Small intestine (tissue), 7 donors: ENCODE measurements at regions not wholly inside any gene's neighbourhood (a gene's known extent, or its start where the extent isn't known, plus 50 kb on each side); places are given as distances from the start of the nearest gene placed in this dataset.

Experiments
- DNase-seq, 2 donors: peaks; one replicate each; pipeline versions ENCODE4 v3.0.0 to v3.0.0-alpha.2; 2013
- FAIRE-seq: peaks from 2 replicates; lab custom pipeline; 2012; peaks lifted over from hg19 to GRCh38; lab: Jason Lieb, UNC
- H3K27ac ChIP-seq, 3 donors: one replicate each; pipeline ENCODE4 v1.5.1; 2013; ENCODE audit warnings: low read length in 2 of 3, mild to moderate bottlenecking in 2 of 3, control low read depth in 1 of 3, inconsistent platforms in 1 of 3, low read depth in 1 of 3, moderate library complexity in 1 of 3
- H3K27me3 ChIP-seq, 3 donors: one replicate each; pipeline ENCODE4 v1.6.1; 2013; ENCODE audit warnings: low read length in 3 of 3, inconsistent platforms in 1 of 3; ENCODE audit not compliant: control insufficient read depth in 3 of 3, insufficient read depth in 3 of 3
- H3K36me3 ChIP-seq, 3 donors: one replicate each; pipeline ENCODE4 v1.6.1; 2013; ENCODE audit warnings: low read length in 3 of 3, inconsistent platforms in 1 of 3, low read depth in 1 of 3, mild to moderate bottlenecking in 1 of 3, moderate library complexity in 1 of 3; ENCODE audit not compliant: control insufficient read depth in 3 of 3, insufficient read depth in 2 of 3
- H3K4me1 ChIP-seq, 3 donors: one replicate each; pipeline ENCODE4 v1.6.1; 2013; ENCODE audit warnings: low read length in 2 of 3, inconsistent platforms in 1 of 3, low read depth in 1 of 3, mild to moderate bottlenecking in 1 of 3, moderate library complexity in 1 of 3; ENCODE audit not compliant: control insufficient read depth in 3 of 3, insufficient read depth in 2 of 3
- H3K4me3 ChIP-seq, 3 donors: one replicate each; pipeline ENCODE4 v1.5.1; 2013; ENCODE audit warnings: low read length in 3 of 3, control low read depth in 1 of 3, inconsistent platforms in 1 of 3, low read depth in 1 of 3, mild to moderate bottlenecking in 1 of 3, moderate library complexity in 1 of 3
- H3K9me3 ChIP-seq, 2 donors: one replicate each; pipeline ENCODE4 v1.6.1; 2013; ENCODE audit warnings: low read depth in 1 of 2, low read length in 1 of 2; ENCODE audit not compliant: control insufficient read depth in 2 of 2, insufficient read depth in 1 of 2
- WGBS, 3 donors: extraction: QIAGEN DNeasy Blood & Tissue Kit; methylation state at CpG; one replicate each; pipeline ENCODE4 v1.1.7; 2013; 5-methylcytosine and 5-hydroxymethylcytosine counted together
- donor health status: healthy with polysubstance abuse.
- donor health status: control.
- donor health status: control.
- donor health status: Bipolar disorder and iron deficiency.
- donor health status: healthy.

DNA sequence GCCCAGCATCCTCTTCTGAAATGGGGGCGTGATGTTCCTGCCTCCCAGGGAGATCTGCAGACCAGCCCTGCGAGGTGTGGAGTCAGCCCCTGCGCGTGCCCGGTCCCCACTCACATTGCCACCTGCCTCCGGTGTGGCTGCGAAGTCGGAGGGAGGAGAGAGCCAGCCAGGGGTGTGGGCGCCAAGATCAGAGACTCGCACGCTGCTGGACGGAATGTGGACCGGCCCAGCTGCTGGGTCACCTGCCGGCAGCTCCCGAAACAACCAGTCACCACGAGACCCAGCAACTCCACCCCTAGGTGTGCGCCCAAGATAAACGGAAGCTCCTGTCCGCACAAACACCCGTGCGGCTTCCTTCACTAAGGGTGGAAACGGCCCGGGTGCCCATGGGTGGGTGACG, 51.1 kb upstream of the EGFL7 start:
- Histone ChIP-seq H3K4me1 (peaks cover 0 to 19% (median 0%) of the 10 kb centered on the region in 3 donors), H3K36me3 (no peaks in the 10 kb centered on the region), H3K9me3 (no peaks in the 10 kb centered on the region), H3K27me3 (peaks cover 0 to 11% (median 0%) of the 10 kb centered on the region in 3 donors), H3K27ac (no peak overlapping the region), H3K4me3 (no peak overlapping the region)
- no peak for DNase-seq
- WGBS, 3 donors = 67 to 93% (median 88%) methylated on average over 24 of the region's 24 CpGs
- no peak for FAIRE-seq

- H3K27me3 ChIP-seq = peaks cover 0 to 11% (median 0%) of the 10 kb centered on the region in 3 donors
- no peaks in the 10 kb centered on the region for H3K9me3 ChIP-seq
- WGBS, 3 donors = 55 to 79% (median 69%) methylated on average over 5 to 11 of the region's 11 CpGs
- DNase-seq = no peak
- no peak overlapping the region for H3K27ac ChIP-seq
- FAIRE-seq = no peak
- H3K36me3 ChIP-seq = no peaks in the 10 kb centered on the region
- peaks cover 0 to 24% (median 0%) of the 10 kb centered on the region in 3 donors for H3K4me1 ChIP-seq
- no peak overlapping the region for H3K4me3 ChIP-seq
Observed at GRCh38 chr9:136611119-136611518, 51.6 kb upstream of the EGFL7 start.

GRCh38 chr9:136610426-136610825, 52.3 kb upstream of the EGFL7 start:
- 19 to 63% (median 40%) methylated on average over 14 of the region's 14 CpGs for WGBS, 3 donors
- DNase-seq = peak in 1 of 2 donors; percentile 49
- no peak overlapping the region for H3K4me3 ChIP-seq
- no peaks in the 10 kb centered on the region for H3K36me3 ChIP-seq
- no peaks in the 10 kb centered on the region for H3K9me3 ChIP-seq
- peaks cover 0 to 11% (median 0%) of the 10 kb centered on the region in 3 donors for H3K27me3 ChIP-seq
- H3K27ac ChIP-seq = no peak overlapping the region
- no peak for FAIRE-seq
- H3K4me1 ChIP-seq = peaks cover 0 to 22% (median 0%) of the 10 kb centered on the region in 3 donors

DNA sequence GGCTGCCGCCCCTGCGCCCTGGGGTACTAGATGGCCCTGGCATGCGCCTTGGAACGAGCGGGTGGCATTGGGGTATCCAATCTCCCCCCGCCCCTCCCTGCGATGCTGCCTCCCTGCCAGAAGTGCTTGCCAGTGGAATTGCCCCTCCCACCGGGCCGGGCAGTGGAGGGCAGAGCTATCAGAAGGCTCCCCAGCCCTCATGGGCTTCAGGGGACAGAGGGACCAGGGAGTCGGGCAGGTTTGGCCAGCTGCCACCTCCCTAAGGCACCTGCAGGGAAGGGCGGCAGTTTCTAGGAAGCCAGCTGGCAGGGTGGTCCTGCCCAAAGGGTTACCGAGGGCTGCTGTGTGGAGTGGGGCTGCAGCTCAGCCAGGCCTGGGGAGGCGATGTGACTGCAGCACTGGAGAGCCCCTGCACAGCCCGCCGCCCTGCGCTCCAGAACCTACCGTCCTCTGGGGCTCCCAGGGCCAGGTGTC, 52.8 kb upstream of the EGFL7 start:
- FAIRE-seq = no peak
- H3K27me3 ChIP-seq = peaks cover 0 to 11% (median 0%) of the 10 kb centered on the region in 3 donors
- H3K27ac ChIP-seq = no peak overlapping the region
- WGBS, 3 donors = 32 to 68% (median 33%) methylated on average over 17 of the region's 17 CpGs
- H3K4me1 ChIP-seq = peaks cover 0 to 25% (median 0%) of the 10 kb centered on the region in 3 donors
- H3K36me3 ChIP-seq = no peaks in the 10 kb centered on the region
- DNase-seq = no peak
- no peaks in the 10 kb centered on the region for H3K9me3 ChIP-seq
- no peak overlapping the region for H3K4me3 ChIP-seq

DNA sequence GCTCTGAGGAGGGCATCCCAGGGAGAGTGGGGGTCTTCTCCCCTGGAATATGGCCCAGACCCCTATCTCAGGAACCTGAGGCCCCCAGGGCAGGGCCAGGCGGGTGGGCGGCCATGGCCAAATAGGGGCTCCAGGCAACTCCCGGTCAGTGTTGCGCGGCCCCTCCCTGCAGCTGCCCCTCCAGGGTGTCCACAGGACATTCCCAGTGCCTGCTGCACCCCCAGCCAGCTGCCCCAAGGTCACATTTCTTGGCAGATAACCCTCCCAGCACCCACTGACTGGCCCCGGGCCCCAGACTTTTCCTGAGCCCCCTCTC, 53.6 kb upstream of the EGFL7 start:
- peaks cover 0 to 33% (median 0%) of the 10 kb centered on the region in 3 donors for H3K4me1 ChIP-seq
- FAIRE-seq = no peak
- no peak for DNase-seq
- WGBS, 3 donors = 74 to 91% (median 79%) methylated on average over 6 of the region's 6 CpGs
- H3K27me3 ChIP-seq = peaks cover 0 to 11% (median 0%) of the 10 kb centered on the region in 3 donors
- H3K4me3 ChIP-seq = no peak overlapping the region
- H3K9me3 ChIP-seq = no peaks in the 10 kb centered on the region
- H3K36me3 ChIP-seq = no peaks in the 10 kb centered on the region
- no peak overlapping the region for H3K27ac ChIP-seq

DNA sequence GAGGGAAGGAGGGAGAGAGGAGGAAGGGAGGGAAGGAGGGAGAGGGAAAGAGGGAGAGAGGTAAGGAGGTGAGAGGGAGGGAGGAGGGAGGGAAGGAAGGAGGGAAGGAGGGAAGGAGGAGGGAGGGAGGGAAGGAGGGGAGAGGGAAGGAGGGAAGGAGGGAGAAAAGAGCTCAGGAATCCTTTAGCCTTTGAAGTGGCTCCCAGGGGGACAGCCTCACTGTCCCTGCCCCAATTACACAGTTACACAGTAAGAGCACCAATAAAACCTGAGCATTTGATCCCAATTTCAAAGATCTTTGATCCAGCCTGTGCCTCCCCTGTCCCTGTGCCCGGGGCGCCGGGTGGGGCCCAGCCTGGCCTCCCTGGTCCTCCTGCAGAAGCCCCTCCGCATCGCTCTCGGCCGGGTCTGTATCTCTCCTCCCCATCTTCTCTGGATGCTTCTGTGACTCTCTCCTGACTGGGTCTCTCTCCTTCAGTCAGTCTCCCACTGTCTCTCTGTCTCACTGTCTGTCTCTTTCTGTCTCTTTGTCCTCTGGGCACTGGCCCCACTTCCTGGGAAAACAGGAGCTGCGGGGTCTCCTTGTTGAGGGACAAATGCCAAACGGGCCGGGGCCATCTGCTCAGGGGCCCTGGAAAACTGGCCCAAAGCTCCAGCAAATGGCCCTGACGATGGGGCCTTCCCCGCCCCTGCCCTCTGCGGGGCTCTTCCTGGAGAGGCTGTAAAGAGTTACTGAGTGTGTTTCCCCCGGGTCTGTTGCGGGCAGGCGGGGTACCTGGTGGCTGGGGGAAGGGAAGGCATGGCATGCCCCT, 54.2 kb upstream of the EGFL7 start:
- Histone ChIP-seq H3K4me1 (peaks cover 2 to 39% (median 4%) of the 10 kb centered on the region in 3 donors), H3K9me3 (no peaks in the 10 kb centered on the region), H3K27ac (no peak overlapping the region), H3K27me3 (peaks cover 0 to 7% (median 0%) of the 10 kb centered on the region in 3 donors), H3K4me3 (no peak overlapping the region), H3K36me3 (no peaks in the 10 kb centered on the region)
- WGBS, 3 donors = 26 to 52% (median 48%) methylated on average over 16 of the region's 16 CpGs
- DNase-seq = no peak
- FAIRE-seq = no peak

DNA sequence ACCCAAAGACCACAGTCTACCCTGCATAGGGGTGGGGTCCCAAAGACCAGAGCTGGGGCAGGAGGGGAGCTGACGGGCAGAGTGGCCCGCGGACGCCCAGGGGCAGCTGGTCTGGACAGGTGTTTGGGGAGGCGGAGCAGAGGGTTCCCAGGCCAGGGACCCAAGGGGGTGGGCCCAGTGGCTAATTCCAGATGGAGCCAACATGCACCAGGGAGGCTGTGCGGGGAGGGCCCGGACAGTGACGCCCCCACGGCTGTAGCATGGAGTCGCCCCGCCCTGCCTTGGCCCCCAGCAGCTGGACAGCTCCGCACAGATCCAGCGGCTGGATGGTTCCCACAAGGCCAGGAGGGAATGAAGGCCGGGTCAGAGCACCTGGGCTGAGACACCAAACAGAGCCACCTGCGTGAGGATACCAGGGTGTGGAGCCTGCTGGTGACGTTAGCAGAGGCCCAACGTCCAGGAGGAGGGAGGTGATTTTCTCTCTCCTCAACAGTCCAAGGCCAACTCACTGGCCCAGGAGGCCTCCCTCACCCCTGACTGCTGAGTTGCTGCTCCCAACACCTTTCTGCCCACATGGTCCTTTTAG, 55.3 kb upstream of the EGFL7 start:
- no peaks in the 10 kb centered on the region for H3K36me3 ChIP-seq
- no peak for FAIRE-seq
- peak in 1 of 2 donors; percentile 35 for DNase-seq

DNA sequence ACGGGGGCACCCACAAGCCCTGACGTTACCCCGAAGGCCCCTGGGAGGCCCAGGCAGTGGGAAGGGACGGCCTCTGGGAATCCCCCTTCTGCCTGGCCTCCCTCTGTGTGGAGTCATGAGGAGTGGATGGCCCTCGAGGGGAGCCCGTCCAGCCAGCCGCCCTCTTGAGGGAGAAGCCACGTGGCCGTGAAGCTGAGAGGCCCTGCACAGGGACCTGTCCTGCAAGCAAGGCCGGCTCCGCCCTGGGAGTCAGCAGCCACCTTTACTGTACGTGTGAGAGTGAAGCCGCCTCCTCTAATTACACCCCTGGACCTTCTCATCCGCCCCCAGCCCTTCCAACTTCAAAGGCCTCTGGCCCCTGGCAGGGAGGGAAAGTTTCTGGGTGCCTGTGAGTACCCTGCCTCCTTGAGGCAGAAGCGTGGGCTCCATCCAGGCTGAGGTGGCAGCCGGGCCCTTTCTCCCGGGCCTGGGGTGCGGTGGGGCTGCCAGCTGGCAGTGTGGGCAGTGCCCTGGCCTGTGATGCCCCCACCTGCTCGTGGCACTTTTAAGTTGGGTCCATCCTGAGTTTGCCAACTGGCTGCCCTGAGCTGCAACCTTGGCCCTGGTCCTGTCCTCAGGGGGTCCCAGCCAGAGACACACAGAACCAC, 55.9 kb upstream of the EGFL7 start:
- FAIRE-seq (no peak), DNase-seq (peak in 1 of 2 donors; percentile 88)
- Histone ChIP-seq H3K36me3 (no peaks in the 10 kb centered on the region), H3K4me3 (no peak overlapping the region), H3K9me3 (no peaks in the 10 kb centered on the region), H3K27ac (no peak overlapping the region), H3K27me3 (peaks cover 0 to 13% (median 0%) of the 10 kb centered on the region in 3 donors), H3K4me1 (peaks cover 4 to 54% (median 4%) of the 10 kb centered on the region in 3 donors)
- 32 to 65% (median 55%) methylated on average over 18 to 19 of the region's 19 CpGs for WGBS, 3 donors

More for the DNA sequence above, 55.3 kb upstream of the EGFL7 start:
- no peaks in the 10 kb centered on the region for H3K9me3 ChIP-seq
- H3K4me1 ChIP-seq = peaks cover 4 to 49% (median 4%) of the 10 kb centered on the region in 3 donors
- H3K27me3 ChIP-seq = peaks cover 0 to 9% (median 0%) of the 10 kb centered on the region in 3 donors
- WGBS, 3 donors = 39 to 79% (median 55%) methylated on average over 17 of the region's 17 CpGs
- no peak overlapping the region for H3K4me3 ChIP-seq
- H3K27ac ChIP-seq = no peak overlapping the region
